GM12878 (cell line): ENCODE measurements at regions not wholly inside any gene's neighbourhood (a gene's known extent, or its start where the extent isn't known, plus 50 kb on each side); places are given as distances from the start of the nearest gene placed in this dataset.

Experiments
- MAX ChIP-seq: IDR thresholded peaks from 2 replicates; pipeline ENCODE4 v1.6.1; 2012; ENCODE audit warnings: low read depth, low read length, improper control_type of control experiment
- TF ChIP-seq, protein P1 (sequence below), 3 experiments: IDR thresholded peaks in 2 of 3; conservative IDR thresholded peaks in 1 of 3; 2 replicates each; pipeline ENCODE4 v1.5.1; 2011; ENCODE audit warnings: low read depth in 3 of 3, low read length in 3 of 3, mild to moderate bottlenecking in 3 of 3, control low read depth in 2 of 3, moderate library complexity in 2 of 3, inconsistent platforms in 1 of 3, mixed read lengths in 1 of 3; ENCODE audit not compliant: control insufficient read depth in 2 of 3, insufficient read depth in 1 of 3; ENCODE audit errors: extremely low read depth in 1 of 3

DNA sequence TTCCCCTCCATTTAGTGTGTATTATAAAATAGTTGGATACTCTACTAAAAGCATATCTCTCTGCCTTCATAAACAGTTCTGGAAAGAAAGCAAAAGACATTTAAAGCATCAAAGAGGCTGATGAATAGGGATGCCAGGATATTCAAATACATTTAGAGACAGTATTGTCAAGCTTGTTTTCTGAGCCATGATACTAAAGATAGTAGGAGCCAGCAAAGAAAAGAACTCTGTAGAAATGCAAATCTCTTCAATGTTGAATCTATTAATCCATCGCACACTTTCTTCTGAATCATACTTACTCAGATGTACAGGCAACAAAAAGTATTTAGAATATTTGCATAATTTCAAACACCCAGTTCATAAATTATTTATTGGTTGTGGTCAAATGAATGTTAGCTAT, 207.1 kb upstream of the MEF2C start:
- TF ChIP-seq, protein P1, sequence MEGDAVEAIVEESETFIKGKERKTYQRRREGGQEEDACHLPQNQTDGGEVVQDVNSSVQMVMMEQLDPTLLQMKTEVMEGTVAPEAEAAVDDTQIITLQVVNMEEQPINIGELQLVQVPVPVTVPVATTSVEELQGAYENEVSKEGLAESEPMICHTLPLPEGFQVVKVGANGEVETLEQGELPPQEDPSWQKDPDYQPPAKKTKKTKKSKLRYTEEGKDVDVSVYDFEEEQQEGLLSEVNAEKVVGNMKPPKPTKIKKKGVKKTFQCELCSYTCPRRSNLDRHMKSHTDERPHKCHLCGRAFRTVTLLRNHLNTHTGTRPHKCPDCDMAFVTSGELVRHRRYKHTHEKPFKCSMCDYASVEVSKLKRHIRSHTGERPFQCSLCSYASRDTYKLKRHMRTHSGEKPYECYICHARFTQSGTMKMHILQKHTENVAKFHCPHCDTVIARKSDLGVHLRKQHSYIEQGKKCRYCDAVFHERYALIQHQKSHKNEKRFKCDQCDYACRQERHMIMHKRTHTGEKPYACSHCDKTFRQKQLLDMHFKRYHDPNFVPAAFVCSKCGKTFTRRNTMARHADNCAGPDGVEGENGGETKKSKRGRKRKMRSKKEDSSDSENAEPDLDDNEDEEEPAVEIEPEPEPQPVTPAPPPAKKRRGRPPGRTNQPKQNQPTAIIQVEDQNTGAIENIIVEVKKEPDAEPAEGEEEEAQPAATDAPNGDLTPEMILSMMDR (IDR thresholded peaks at IDR 0.05 in 2 of 3, conservative IDR thresholded peaks at IDR 0.05 in 1 of 3; ENCODE audit: control insufficient read depth in 2 of 3, extremely low read depth in 1 of 3, insufficient read depth in 1 of 3, low read depth in 3 of 3, low read length in 3 of 3): no peak
- no peak for TF ChIP-seq MAX
